ENCODE measurements at regions not wholly inside any gene's neighbourhood (a gene's known extent, or its start where the extent isn't known, plus 50 kb on each side); places are given as distances from the start of the nearest gene placed in this dataset.

DNA sequence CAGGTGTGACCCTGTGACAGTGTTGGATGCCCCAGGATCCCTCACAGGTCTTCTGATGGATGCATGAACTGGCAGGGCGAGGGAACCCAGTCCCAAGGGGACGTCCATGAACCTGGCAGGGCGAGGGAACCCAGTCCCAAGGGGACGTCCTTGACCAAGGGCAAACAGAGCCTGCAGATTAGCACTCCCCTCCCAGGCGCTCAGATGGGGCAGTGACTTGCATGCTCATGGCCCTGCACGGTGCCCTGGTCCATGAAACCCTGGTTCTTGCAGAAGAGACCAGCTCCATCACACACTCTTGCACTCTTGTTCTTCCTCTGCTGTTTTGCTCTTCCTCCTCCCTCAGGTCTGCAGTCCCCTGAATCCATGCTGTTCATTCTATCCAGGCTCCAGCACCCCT, 192.7 kb downstream of the GALR1 start:
- Histone ChIP-seq H3K27ac (no peak overlapping the region), H3K4me3 (no peak overlapping the region)
- DNase-seq (ENCODE audit: low spot score) = no peak
- TF ChIP-seq, protein P1, sequence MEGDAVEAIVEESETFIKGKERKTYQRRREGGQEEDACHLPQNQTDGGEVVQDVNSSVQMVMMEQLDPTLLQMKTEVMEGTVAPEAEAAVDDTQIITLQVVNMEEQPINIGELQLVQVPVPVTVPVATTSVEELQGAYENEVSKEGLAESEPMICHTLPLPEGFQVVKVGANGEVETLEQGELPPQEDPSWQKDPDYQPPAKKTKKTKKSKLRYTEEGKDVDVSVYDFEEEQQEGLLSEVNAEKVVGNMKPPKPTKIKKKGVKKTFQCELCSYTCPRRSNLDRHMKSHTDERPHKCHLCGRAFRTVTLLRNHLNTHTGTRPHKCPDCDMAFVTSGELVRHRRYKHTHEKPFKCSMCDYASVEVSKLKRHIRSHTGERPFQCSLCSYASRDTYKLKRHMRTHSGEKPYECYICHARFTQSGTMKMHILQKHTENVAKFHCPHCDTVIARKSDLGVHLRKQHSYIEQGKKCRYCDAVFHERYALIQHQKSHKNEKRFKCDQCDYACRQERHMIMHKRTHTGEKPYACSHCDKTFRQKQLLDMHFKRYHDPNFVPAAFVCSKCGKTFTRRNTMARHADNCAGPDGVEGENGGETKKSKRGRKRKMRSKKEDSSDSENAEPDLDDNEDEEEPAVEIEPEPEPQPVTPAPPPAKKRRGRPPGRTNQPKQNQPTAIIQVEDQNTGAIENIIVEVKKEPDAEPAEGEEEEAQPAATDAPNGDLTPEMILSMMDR (IDR thresholded peaks at IDR 0.05) = no peak

- no peak overlapping the region for H3K4me3 ChIP-seq
- DNase-seq (ENCODE audit: low spot score) = no peak
- no peak overlapping the region for H3K27ac ChIP-seq
- TF ChIP-seq, protein P1 (IDR thresholded peaks at IDR 0.05) = no peak
These were observed 194.7 kb downstream of the GALR1 start for GRCh38 chr18:77444385-77444784.

GRCh38 chr18:77448046-77448445, 198.4 kb downstream of the GALR1 start:
- Histone ChIP-seq H3K4me3 (no peak overlapping the region), H3K27ac (no peak overlapping the region)
- no peak for DNase-seq (ENCODE audit: low spot score)
- TF ChIP-seq, protein P1 (IDR thresholded peaks at IDR 0.05) = no peak

GRCh38 chr18:77455004-77455403, 205.4 kb downstream of the GALR1 start:
- Histone ChIP-seq H3K4me3 (no peak overlapping the region), H3K27ac (no peak overlapping the region)
- no peak for DNase-seq (ENCODE audit: low spot score)
- TF ChIP-seq, protein P1 (IDR thresholded peaks at IDR 0.05) = no peak

DNA sequence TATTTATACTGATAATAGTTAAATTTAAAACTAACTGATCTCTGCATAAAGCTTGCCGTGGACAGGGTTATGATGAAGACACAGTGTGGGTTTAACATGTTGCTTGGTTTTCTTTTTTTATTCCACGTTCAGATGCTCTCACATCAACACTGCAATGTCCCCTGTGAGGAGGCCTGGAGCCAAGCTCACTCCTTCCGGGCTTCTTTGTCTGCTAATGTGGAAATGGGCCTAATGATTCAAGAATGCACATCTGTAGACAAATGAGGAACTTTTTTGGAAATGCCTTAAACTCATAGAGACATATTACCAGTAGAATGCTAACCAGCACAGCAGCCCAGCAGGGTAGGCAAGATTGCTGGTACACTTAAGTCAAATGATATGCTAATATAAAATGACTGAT, 208.0 kb downstream of the GALR1 start:
- TF ChIP-seq, protein P1 (IDR thresholded peaks at IDR 0.05) = no peak
- H3K27ac ChIP-seq = no peak overlapping the region
- H3K4me3 ChIP-seq = no peak overlapping the region
- DNase-seq (ENCODE audit: low spot score) = no peak

GRCh38 chr18:77461062-77461688, 211.5 kb downstream of the GALR1 start:
- no peak overlapping the region for H3K4me3 ChIP-seq
- H3K27ac ChIP-seq = no peak overlapping the region
- TF ChIP-seq, protein P1 (IDR thresholded peaks at IDR 0.05) = no peak
- no peak for DNase-seq (ENCODE audit: low spot score)

DNA sequence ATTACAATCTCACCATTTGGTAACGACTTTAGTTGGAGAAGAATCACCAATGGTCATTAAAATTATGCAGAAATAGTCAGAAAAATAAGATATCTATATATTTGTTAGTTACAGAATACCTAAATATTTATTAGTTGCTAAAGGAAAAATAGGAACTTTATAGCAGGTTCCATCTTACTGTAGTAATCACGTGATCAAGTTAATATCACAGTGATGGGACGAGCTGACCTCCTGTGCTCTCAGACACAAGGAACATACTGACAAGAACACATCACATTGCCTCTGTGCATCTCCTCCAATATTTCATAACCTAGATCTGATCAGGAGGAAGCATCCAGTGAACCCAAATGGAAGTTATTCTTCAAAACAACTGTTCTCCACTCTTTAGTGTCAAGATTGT, 215.3 kb downstream of the GALR1 start:
- Histone ChIP-seq H3K4me3 (no peak overlapping the region), H3K27ac (no peak overlapping the region)
- no peak for DNase-seq (ENCODE audit: low spot score)
- TF ChIP-seq, protein P1 (IDR thresholded peaks at IDR 0.05) = no peak

All from coronary artery (tissue), 2 donors.